Activated CD4-positive, alpha-beta memory T cell treated with anti-CD3 and anti-CD28 coated beads, Interleukin-2, amount 10 ng/mL, durations not matched to agents 7 days and 5 days (primary cell): ENCODE measurements at regions not wholly inside any gene's neighbourhood (a gene's known extent, or its start where the extent isn't known, plus 50 kb on each side); places are given as distances from the start of the nearest gene placed in this dataset.

Source experiments
- CTCF ChIA-PET: fragments of 350-600 bp; sonication (Branson Sonifier 250); formaldehyde crosslinking; loops from one replicate; lab custom pipeline; 2021; ENCODE audit warnings: antibody characterized with exemption, inconsistent platforms; lab: Charles Lee
- POLR2A ChIA-PET: fragments of 350-600 bp; sonication (Branson Sonifier 250); formaldehyde crosslinking; loops from one replicate; lab custom pipeline; 2021; ENCODE audit warnings: antibody characterized with exemption; lab: Charles Lee
- DNase-seq: peaks from one replicate; pipeline ENCODE4 v3.0.0-alpha.2; 2020
- H3K27ac Mint-ChIP-seq: one replicate; pipeline ENCODE4 v1.8.0; 2021; ENCODE audit warnings: mild to moderate bottlenecking, mixed read lengths
- H3K27me3 Mint-ChIP-seq: one replicate; pipeline ENCODE4 v1.8.0; 2021; ENCODE audit warnings: mixed read lengths
- H3K36me3 Mint-ChIP-seq: one replicate; pipeline ENCODE4 v1.8.0; 2021; ENCODE audit warnings: low read depth, mixed read lengths
- H3K4me1 Mint-ChIP-seq: one replicate; pipeline ENCODE4 v1.8.0; 2021; ENCODE audit warnings: mixed read lengths
- H3K4me3 Mint-ChIP-seq: one replicate; pipeline ENCODE4 v1.8.0; 2021; ENCODE audit warnings: mild to moderate bottlenecking, mixed read lengths
- H3K9me3 Mint-ChIP-seq: one replicate; pipeline ENCODE4 v1.8.0; 2021; ENCODE audit warnings: mixed read lengths

GRCh38 chr17:77867308-77867781 is 91.2 kb upstream of the TNRC6C start:
- DNase-seq = no peak
- CTCF ChIA-PET = no interaction called here
- Mint-ChIP-seq H3K36me3 (no peaks in the 10 kb centered on the region), H3K4me1 (peaks cover 29% of the 10 kb centered on the region), H3K4me3 (no peak overlapping the region), H3K27me3 (peaks cover 8% of the 10 kb centered on the region), H3K27ac (no peak overlapping the region), H3K9me3 (no peaks in the 10 kb centered on the region)
- POLR2A ChIA-PET = interaction anchor here (0.8 kb wide), 1 partner anchor 8 kb away, joined by 3 read pairs; no protein-coding TSS in a partner anchor

DNA sequence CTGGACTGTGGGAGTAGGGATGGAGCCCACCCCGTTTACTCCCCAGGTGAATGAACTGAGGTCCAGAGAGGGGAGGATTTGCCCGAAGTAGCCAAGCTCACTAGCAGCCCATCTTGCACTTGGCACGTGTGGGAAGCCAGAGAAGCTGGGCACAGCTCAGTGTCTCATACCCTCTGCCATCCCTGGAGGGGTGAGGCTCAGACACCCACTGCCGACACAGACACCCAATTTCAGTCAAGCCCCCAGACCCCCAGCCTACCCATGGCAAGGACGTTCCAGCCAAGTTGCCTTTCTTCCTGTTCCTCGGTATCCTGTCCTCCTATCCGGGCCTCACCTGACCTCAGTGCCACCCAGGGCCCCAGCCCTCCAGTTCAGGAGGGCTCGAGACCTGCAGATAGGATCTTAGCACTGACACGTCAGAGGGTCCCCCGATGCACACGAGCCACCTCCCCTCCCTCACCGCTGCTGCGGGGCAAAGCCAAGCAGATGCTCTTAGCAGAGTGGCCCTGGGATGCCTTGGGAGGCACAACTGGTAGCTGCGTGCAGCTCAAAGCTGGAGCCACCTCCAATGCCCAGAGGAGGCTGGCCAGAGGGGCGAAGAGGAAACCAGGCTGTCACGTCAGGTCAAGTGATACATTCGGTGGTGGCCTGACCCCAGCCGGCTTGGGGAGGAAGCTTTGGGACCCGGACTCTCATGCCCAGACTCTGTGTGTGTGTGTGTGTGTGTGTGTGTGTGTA is 90.4 kb upstream of the TNRC6C start:
- Mint-ChIP-seq H3K36me3 (no peaks in the 10 kb centered on the region), H3K27ac (no peak overlapping the region), H3K4me1 (peaks cover 37% of the 10 kb centered on the region), H3K9me3 (no peaks in the 10 kb centered on the region), H3K4me3 (no peak overlapping the region), H3K27me3 (peaks cover 11% of the 10 kb centered on the region)
- ChIA-PET CTCF (no interaction called here), POLR2A (no interaction called here)
- DNase-seq = no peak

DNA sequence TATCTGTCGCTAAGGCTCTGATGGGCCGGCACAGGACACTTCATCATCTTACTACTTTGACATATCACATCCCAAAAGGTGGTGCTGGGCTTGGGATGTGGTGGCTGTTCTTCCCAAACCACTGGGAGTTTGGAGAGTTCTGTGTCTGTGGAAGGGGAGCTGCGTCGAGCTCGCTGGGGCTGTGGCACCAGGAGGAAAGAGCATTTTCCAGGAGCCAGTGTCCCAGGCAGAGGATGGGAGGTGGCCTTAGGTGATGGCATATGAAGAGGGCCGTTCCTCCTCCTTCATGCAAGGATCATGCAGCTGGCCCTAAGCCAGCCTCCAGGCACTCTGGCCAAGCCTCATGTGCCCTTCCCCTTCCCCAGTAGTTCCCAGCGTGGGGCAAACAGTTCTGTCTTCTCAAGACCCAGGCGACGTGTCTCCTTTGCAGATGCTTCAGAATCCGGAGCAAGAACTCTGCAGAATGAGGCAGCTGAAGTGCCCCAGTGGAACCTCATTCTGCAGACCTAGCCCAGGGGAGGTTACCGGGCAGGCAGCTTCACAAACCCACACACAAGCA is 89.4 kb upstream of the TNRC6C start:
- Mint-ChIP-seq H3K9me3 (no peaks in the 10 kb centered on the region), H3K27ac (no peak overlapping the region), H3K36me3 (no peaks in the 10 kb centered on the region), H3K4me1 (peaks cover 36% of the 10 kb centered on the region), H3K27me3 (peaks cover 12% of the 10 kb centered on the region), H3K4me3 (no peak overlapping the region)
- CTCF ChIA-PET = no interaction called here
- no peak for DNase-seq
- POLR2A ChIA-PET = interaction anchor here (0.7 to 1.5 kb wide), 3 partner anchors 11 to 89 kb away, joined by 3 to 5 read pairs (median 4); partner anchors contain the start of gene TNRC6C

- Mint-ChIP-seq H3K27me3 (peaks cover 12% of the 10 kb centered on the region), H3K4me3 (no peak overlapping the region), H3K36me3 (no peaks in the 10 kb centered on the region), H3K9me3 (no peaks in the 10 kb centered on the region), H3K4me1 (peaks cover 36% of the 10 kb centered on the region), H3K27ac (no peak overlapping the region)
- POLR2A ChIA-PET = interaction anchor here (0.7 to 1.5 kb wide), 3 partner anchors 11 to 89 kb away, joined by 3 to 5 read pairs (median 4); partner anchors contain the start of gene TNRC6C
- DNase-seq = peak; percentile 28
- CTCF ChIA-PET = no interaction called here
Observed at GRCh38 chr17:77869665-77870132, 88.8 kb upstream of the TNRC6C start.

DNA sequence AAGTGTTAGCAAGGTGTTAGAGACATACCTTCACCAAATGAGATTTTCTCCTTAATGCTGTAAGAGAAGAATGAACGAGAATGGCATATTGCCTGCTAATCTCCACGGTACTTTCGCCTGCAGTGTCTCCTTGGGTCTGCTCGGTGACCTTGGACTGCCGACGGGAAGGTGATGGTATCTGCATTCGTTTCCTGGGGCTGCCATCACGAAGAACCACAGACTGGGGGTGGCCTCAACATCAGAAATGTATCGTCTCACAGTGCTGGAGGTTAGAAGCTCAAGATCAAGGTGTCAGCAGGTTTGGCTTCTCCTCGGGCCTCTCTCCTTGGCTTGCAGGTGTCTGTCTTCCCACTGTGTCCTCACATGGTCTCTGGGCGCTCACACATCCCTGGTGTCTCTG is 86.3 kb upstream of the TNRC6C start:
- peak; percentile 26 for DNase-seq
- ChIA-PET CTCF (interaction anchor here (1.1 kb wide), 1 partner anchor 28 kb away, joined by 3 read pairs; no protein-coding TSS in a partner anchor), POLR2A (interaction anchor here (0.9 kb wide), 1 partner anchor 10 kb away, joined by 3 read pairs; no protein-coding TSS in a partner anchor)
- Mint-ChIP-seq H3K27me3 (peaks cover 18% of the 10 kb centered on the region), H3K36me3 (peaks cover 13% of the 10 kb centered on the region), H3K4me3 (no peak overlapping the region), H3K9me3 (peaks cover 15% of the 10 kb centered on the region), H3K4me1 (peaks cover 36% of the 10 kb centered on the region), H3K27ac (no peak overlapping the region)

DNA sequence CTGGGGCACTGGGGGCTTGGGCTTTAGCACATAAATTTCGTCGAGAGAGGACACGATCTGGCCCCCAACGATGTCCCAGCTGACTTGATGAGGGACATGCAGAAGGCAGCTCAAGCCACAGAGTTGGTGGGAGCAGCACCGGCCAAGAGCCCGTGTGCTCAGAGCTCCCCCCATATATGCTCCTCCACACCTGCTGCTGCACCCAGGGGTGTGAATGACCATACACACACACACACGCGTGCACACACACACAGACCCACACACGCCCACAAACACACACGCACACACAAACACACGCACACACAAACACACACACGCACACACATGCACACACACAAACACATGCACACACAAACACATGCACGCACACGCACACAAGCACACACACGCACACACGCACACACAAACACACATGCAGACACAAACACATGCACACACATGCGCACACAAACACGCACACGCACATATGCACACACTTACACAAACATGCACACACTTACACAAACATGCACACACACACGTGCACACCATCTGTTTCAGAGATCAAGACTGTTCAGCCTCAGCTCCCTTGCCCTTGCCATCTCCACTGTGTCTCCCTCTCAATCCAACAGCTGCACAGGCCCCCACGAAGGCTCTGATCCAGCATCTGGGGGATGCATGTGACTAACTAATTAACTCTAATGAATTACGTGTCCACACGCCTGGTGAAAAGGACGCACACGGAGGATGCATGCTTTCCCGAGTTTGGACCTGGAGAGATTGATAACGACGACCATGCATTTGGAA is 85.6 kb upstream of the TNRC6C start:
- Mint-ChIP-seq H3K9me3 (peaks cover 15% of the 10 kb centered on the region), H3K4me1 (peaks cover 36% of the 10 kb centered on the region), H3K4me3 (no peak overlapping the region), H3K27ac (peak overlapping the region; percentile 18), H3K36me3 (peaks cover 13% of the 10 kb centered on the region), H3K27me3 (peaks cover 18% of the 10 kb centered on the region)
- DNase-seq = no peak
- ChIA-PET CTCF (interaction anchor here (1.1 kb wide), 1 partner anchor 29 kb away, joined by 3 read pairs; no protein-coding TSS in a partner anchor), POLR2A (interaction anchor here (0.6 to 0.9 kb wide), 2 partner anchors 10 to 17 kb away, joined by 3 read pairs; no protein-coding TSS in a partner anchor)

DNA sequence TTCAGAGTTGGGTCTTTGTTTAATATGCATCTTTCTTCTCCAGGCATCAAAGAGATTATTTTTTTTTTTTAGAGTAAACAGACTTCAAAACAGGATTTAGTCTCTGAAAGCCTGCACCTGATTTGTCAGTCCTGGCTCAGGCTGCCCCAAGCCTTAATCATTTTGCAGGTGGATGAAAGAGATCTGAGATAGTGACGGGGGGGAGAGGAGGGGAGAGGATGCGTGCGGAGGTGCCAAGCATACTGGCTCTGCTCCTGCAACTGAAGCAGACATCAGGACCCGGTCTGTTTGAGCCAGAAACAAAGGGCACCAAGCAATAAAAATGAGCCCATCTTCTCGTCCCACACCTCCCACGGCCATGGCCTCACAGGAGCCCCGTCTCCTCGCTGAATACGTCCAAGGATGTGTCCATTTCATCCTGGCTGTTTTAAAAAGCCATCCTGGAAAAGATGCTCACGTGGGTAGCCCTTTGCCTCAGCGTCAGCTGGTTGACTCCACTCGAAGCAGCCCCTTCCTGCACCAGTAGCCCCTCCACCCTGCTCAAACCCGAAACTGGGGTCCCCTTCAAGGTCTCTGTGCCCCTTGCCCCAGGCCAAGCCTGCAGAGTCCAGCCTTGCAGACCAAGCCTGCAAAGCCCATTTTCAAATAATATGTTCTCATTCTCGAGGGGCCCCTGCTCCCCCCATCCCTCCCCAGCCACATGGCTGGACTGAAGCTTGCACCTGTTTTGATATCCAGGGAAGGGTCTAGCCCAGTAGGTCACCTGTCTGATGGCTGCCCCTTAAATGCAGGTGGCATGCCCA is 84.8 kb upstream of the TNRC6C start:
- no peak overlapping the region for H3K4me3 Mint-ChIP-seq
- H3K27me3 Mint-ChIP-seq = peaks cover 18% of the 10 kb centered on the region
- H3K27ac Mint-ChIP-seq = no peak overlapping the region
- peaks cover 15% of the 10 kb centered on the region for H3K9me3 Mint-ChIP-seq
- ChIA-PET POLR2A (no interaction called here), CTCF (no interaction called here)
- H3K4me1 Mint-ChIP-seq = peaks cover 36% of the 10 kb centered on the region
- peaks cover 13% of the 10 kb centered on the region for H3K36me3 Mint-ChIP-seq
- DNase-seq = no peak

DNA sequence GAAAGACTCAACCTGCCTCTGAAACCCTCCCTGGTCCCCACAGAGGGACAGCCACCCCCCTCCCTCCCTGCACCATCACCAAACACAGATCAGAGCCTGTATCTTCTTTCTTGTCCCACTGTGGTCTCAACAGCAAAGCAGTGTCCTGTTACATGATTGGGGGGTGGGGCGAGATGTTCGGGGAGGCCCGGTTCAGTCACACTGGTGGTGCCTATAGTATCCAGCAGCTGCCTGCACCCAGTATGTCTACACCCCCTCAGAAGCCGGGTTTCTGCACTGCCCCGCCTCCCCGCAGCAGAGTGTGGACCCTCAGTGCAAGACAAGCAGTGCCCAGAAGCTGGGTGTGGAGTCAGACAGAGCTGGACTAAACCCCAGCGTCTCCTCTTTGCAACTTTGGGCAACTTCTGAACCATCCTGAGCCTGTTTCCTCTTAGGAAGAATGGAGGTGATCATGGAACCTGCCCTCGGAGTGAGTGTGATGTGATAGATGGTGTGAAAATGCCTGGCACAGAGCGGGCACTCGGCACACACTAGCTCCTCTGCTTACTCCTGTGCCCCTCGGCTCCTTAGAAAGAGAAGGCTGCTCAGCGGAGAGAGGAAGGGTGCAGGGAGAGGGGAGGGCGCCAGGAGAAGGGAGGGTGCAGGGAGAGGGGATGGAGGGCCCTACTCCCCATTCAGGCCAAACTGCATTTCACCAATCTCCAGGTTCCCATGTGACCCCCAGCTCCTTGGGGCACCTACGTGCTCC is 84.0 kb upstream of the TNRC6C start:
- POLR2A ChIA-PET = no interaction called here
- Mint-ChIP-seq H3K27ac (no peak overlapping the region), H3K4me3 (no peak overlapping the region), H3K27me3 (peaks cover 12% of the 10 kb centered on the region), H3K4me1 (peaks cover 30% of the 10 kb centered on the region), H3K9me3 (peaks cover 15% of the 10 kb centered on the region), H3K36me3 (peaks cover 13% of the 10 kb centered on the region)
- CTCF ChIA-PET = no interaction called here
- no peak for DNase-seq

- CTCF ChIA-PET = no interaction called here
- Mint-ChIP-seq H3K4me1 (peaks cover 24% of the 10 kb centered on the region), H3K4me3 (no peak overlapping the region), H3K36me3 (peaks cover 13% of the 10 kb centered on the region), H3K27ac (no peak overlapping the region), H3K27me3 (peaks cover 10% of the 10 kb centered on the region), H3K9me3 (peaks cover 15% of the 10 kb centered on the region)
- POLR2A ChIA-PET = no interaction called here
- no peak for DNase-seq
Observed at GRCh38 chr17:77875051-77875780, 83.3 kb upstream of the TNRC6C start.

GRCh38 chr17:77875881-77876509 is 82.5 kb upstream of the TNRC6C start:
- Mint-ChIP-seq H3K9me3 (peaks cover 15% of the 10 kb centered on the region), H3K36me3 (peaks cover 13% of the 10 kb centered on the region), H3K27me3 (peaks cover 10% of the 10 kb centered on the region), H3K27ac (no peak overlapping the region), H3K4me3 (no peak overlapping the region), H3K4me1 (peaks cover 31% of the 10 kb centered on the region)
- CTCF ChIA-PET = interaction anchor here (0.6 kb wide), 1 partner anchor 266 kb away, joined by 4 read pairs; no protein-coding TSS in a partner anchor
- DNase-seq = no peak
- POLR2A ChIA-PET = no interaction called here

DNA sequence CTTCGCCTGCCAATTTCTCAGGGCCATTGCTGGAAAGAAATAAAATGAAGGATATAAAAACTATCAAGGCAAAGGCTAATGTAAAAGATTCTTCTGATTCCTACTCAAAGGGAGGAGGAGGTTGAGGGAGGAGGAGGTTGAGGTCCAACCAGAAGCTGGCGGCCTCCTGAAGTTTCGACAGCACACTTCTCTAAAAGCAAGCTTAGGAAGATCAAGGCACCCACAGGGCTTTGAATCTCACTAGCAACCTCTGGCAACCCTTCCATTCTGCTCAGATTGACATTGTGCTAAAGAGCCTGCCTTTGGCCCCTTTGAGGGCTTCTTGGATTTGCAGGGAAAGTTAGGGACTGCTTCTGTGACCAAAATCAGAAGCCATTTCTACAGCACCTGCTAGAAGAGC is 81.5 kb upstream of the TNRC6C start:
- Mint-ChIP-seq H3K36me3 (peaks cover 13% of the 10 kb centered on the region), H3K4me3 (no peak overlapping the region), H3K9me3 (peaks cover 15% of the 10 kb centered on the region), H3K4me1 (peaks cover 35% of the 10 kb centered on the region), H3K27ac (no peak overlapping the region), H3K27me3 (peaks cover 10% of the 10 kb centered on the region)
- DNase-seq = no peak
- CTCF ChIA-PET = no interaction called here
- POLR2A ChIA-PET = interaction anchor here (0.6 to 1.5 kb wide), 4 partner anchors 9 to 81 kb away, joined by 3 to 5 read pairs (median 3); partner anchors contain the start of gene TNRC6C
